ENCODE measurements at regions not wholly inside any gene's neighbourhood (a gene's known extent, or its start where the extent isn't known, plus 50 kb on each side); places are given as distances from the start of the nearest gene placed in this dataset.

GRCh38 chr18:78232196-78232595 is 747.4 kb upstream of the SALL3 start:
- 72 to 88% (median 78%) methylated on average over 9 to 11 of the region's 11 CpGs for WGBS, 4 donors
- Histone ChIP-seq H3K27ac (no peak overlapping the region), H3K4me1 (no peaks in the 10 kb centered on the region), H3K9me3 (no peaks in the 10 kb centered on the region), H3K4me3 (no peak overlapping the region), H3K36me3 (no peaks in the 10 kb centered on the region), H3K27me3 (no peaks in the 10 kb centered on the region)
- ATAC-seq (no peak), DNase-seq (no peak)
- no peak for TF ChIP-seq CTCF (IDR thresholded peaks at IDR 0.05)
- no peak for TF ChIP-seq POLR2A (IDR thresholded peaks at IDR 0.05)
- intact Hi-C loops (cut with DNase I), result no loop called here

GRCh38 chr18:78237864-78238263 is 741.8 kb upstream of the SALL3 start:
- 90 to 96% (median 94%) methylated on average over 12 of the region's 12 CpGs for WGBS, 4 donors
- TF ChIP-seq CTCF (IDR thresholded peaks at IDR 0.05) (no peak), POLR2A (IDR thresholded peaks at IDR 0.05) (no peak)
- Histone ChIP-seq H3K4me3 (no peak overlapping the region), H3K4me1 (peaks cover 0 to 5% (median 0%) of the 10 kb centered on the region in 12 donors), H3K9me3 (no peaks in the 10 kb centered on the region), H3K27me3 (no peaks in the 10 kb centered on the region), H3K36me3 (no peaks in the 10 kb centered on the region), H3K27ac (no peak overlapping the region)
- DNase-seq (no peak), ATAC-seq (no peak)
- intact Hi-C loops (cut with DNase I), result no loop called here

DNA sequence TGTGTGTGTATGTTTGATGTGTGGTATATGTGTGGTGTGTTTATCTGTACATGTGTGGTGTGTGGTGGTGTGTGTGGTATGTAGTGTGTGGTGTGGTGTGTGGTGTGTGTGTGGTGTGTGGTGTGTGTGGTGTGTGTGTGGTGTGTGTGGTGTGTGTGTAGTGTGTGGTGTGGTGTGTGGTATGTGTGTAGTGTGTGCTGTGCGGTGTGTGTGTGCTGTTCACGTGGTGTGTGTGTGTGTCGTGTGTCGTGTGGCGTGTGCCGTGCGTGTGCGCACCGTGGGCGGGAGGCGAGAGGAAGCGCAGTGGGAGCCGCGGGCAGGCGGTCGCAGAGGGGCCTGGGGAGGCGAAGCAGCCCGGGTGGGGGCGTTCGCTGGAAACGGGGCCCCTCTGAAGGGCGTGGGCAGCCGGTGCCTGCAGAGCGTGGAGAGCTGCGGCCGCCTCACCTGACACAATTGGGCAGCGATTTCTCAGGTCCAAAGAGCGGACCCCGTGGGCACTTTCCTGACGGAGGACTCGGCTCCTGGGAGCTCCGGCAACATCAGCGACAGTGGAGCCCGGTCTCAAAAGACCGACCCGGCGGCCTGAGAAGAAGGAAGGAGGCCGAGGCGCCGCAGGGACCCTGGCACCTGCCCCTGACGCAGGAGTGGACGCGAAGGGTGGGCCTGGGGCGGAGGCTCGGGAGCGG is 741.1 kb upstream of the SALL3 start:
- Histone ChIP-seq H3K27ac (no peak overlapping the region), H3K4me1 (peaks cover 0 to 6% (median 0%) of the 10 kb centered on the region in 12 donors), H3K4me3 (no peak overlapping the region), H3K36me3 (no peaks in the 10 kb centered on the region), H3K9me3 (no peaks in the 10 kb centered on the region), H3K27me3 (no peaks in the 10 kb centered on the region)
- TF ChIP-seq CTCF (IDR thresholded peaks at IDR 0.05), result no peak
- TF ChIP-seq POLR2A (IDR thresholded peaks at IDR 0.05), result no peak
- intact Hi-C loops (cut with DNase I), result no loop called here
- WGBS, 4 donors, result 88 to 93% (median 92%) methylated on average over 46 of the region's 46 CpGs
- ATAC-seq, result no peak
- DNase-seq, result no peak

- Histone ChIP-seq H3K9me3 (no peaks in the 10 kb centered on the region), H3K27me3 (no peaks in the 10 kb centered on the region), H3K36me3 (no peaks in the 10 kb centered on the region), H3K4me1 (peaks cover 0 to 6% (median 0%) of the 10 kb centered on the region in 12 donors), H3K4me3 (no peak overlapping the region), H3K27ac (no peak overlapping the region)
- WGBS, 4 donors, result 90 to 93% (median 91%) methylated on average over 16 to 17 of the region's 17 CpGs
- intact Hi-C loops (cut with DNase I), result no loop called here
- ATAC-seq (no peak), DNase-seq (no peak)
- TF ChIP-seq POLR2A (IDR thresholded peaks at IDR 0.05) (no peak), CTCF (IDR thresholded peaks at IDR 0.05) (no peak)
Measured at GRCh38 chr18:78239090-78239457, 740.5 kb upstream of the SALL3 start.

All from heart left ventricle (tissue), 16 donors.